Loucy (cell line): ENCODE measurements at regions not wholly inside any gene's neighbourhood (a gene's known extent, or its start where the extent isn't known, plus 50 kb on each side); places are given as distances from the start of the nearest gene placed in this dataset.

Source experiments
- H2AFZ ChIP-seq: fragments of 200-600 bp; sonication (generic); 2 replicates; pipeline ENCODE4 v1.6.0; 2016; ENCODE audit warnings: antibody characterized with exemption, mild to moderate bottlenecking, low read length, moderate library complexity
- H3F3A ChIP-seq: fragments of 200-600 bp; 2 replicates; pipeline ENCODE4 v1.6.0; 2016; ENCODE audit warnings: antibody characterized with exemption, low read depth, mild to moderate bottlenecking
- H3K27me3 ChIP-seq: fragments of 200-600 bp; sonication (generic); 2 replicates; pipeline ENCODE4 v1.6.1; 2014; ENCODE audit warnings: low read length, mild to moderate bottlenecking; ENCODE audit not compliant: insufficient read depth, poor library complexity, severe bottlenecking
- H3K36me3 ChIP-seq: fragments of 200-600 bp; sonication (generic); 2 replicates; pipeline ENCODE4 v1.6.1; 2016; ENCODE audit warnings: low read length; ENCODE audit not compliant: insufficient read depth
- H3K4me1 ChIP-seq: fragments of 200-600 bp; sonication (generic); 2 replicates; pipeline ENCODE4 v1.5.1; 2014; ENCODE audit warnings: low read length, mild to moderate bottlenecking; ENCODE audit not compliant: insufficient read depth, poor library complexity, severe bottlenecking
- H3K4me2 ChIP-seq: fragments of 200-600 bp; sonication (generic); 2 replicates; pipeline ENCODE4 v1.6.0; 2014; ENCODE audit warnings: antibody characterized with exemption, low read length, low read depth, mild to moderate bottlenecking; ENCODE audit not compliant: poor library complexity, severe bottlenecking
- H3K4me3 ChIP-seq: fragments of 200-600 bp; sonication (generic); 2 replicates; pipeline ENCODE4 v1.5.1; 2014; ENCODE audit warnings: low read length, mild to moderate bottlenecking, mixed read lengths; ENCODE audit not compliant: poor library complexity, severe bottlenecking
- H3K79me2 ChIP-seq: fragments of 200-600 bp; sonication (generic); 2 replicates; pipeline ENCODE4 v1.6.1; 2014; ENCODE audit warnings: low read length; ENCODE audit not compliant: insufficient read depth
- H3K9ac ChIP-seq: fragments of 200-600 bp; sonication (generic); 2 replicates; pipeline ENCODE4 v1.6.0; 2014; ENCODE audit warnings: mild to moderate bottlenecking, low read depth, low read length, moderate library complexity; ENCODE audit not compliant: poor library complexity, severe bottlenecking
- H3K9me2 ChIP-seq: fragments of 200-600 bp; sonication (generic); replicated peaks from 2 replicates; pipeline ENCODE4 v1.6.1; 2016; ENCODE audit warnings: low read depth, low read length, mixed read lengths
- H3K9me3 ChIP-seq: fragments of 200-600 bp; sonication (generic); 2 replicates; pipeline ENCODE4 v1.6.1; 2014; ENCODE audit warnings: mild to moderate bottlenecking, antibody characterized with exemption, low read length, low read depth; ENCODE audit not compliant: insufficient read depth
- H4K20me1 ChIP-seq: fragments of 200-600 bp; sonication (generic); 2 replicates; pipeline ENCODE4 v1.6.0; 2014; ENCODE audit warnings: antibody characterized with exemption, low read length, mild to moderate bottlenecking; ENCODE audit not compliant: insufficient read depth, poor library complexity, severe bottlenecking
- CTCF ChIP-seq: fragments of 200-600 bp; sonication (generic); conservative IDR thresholded peaks from 2 replicates; pipeline ENCODE4 v1.5.1; 2014; ENCODE audit warnings: mild to moderate bottlenecking, antibody characterized with exemption, low read length
- EZH2phosphoT487 ChIP-seq: fragments of 200-600 bp; IDR thresholded peaks from 2 replicates; pipeline ENCODE4 v1.6.1; 2018; ENCODE audit warnings: antibody characterized with exemption, mild to moderate bottlenecking, moderate library complexity, borderline replicate concordance

DNA sequence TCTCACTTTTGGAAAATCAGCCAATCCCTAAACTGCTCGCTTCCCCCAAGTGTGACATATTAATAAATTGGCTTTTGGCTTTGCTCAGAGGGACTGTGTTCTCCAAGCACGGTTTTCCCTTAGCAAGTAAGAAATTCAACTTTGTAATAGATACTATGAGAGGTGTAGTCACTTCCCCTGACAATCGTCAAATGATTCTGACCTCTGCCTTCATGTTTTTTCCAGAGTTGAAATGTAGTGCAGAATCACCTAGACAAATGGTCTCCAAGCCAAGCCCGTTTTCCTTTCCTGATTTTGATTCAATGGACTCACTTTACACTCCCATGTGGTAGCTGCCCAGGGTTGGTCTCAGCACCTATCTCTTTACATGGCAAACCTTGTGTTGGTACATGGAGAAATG lies 99.1 kb downstream of the ARL4A start:
- Histone ChIP-seq H4K20me1 (no peaks in the 10 kb centered on the region), H3K79me2 (no peaks in the 10 kb centered on the region), H2AFZ (no peak overlapping the region), H3K9me3 (no peaks in the 10 kb centered on the region), H3K9me2 (no peaks in the 10 kb centered on the region), H3K4me3 (no peak overlapping the region), H3F3A (no peaks in the 10 kb centered on the region), H3K4me2 (no peak overlapping the region), H3K4me1 (no peaks in the 10 kb centered on the region), H3K9ac (no peak overlapping the region), H3K36me3 (no peaks in the 10 kb centered on the region), H3K27me3 (no peaks in the 10 kb centered on the region)
- TF ChIP-seq CTCF (no peak), EZH2phosphoT487 (no peak)

GRCh38 chr7:12788171-12788570 lies 100.7 kb downstream of the ARL4A start:
- Histone ChIP-seq H3F3A (no peaks in the 10 kb centered on the region), H4K20me1 (no peaks in the 10 kb centered on the region), H3K9me3 (no peaks in the 10 kb centered on the region), H3K9ac (no peak overlapping the region), H3K9me2 (no peaks in the 10 kb centered on the region), H3K4me2 (no peak overlapping the region), H3K79me2 (no peaks in the 10 kb centered on the region), H3K4me1 (no peaks in the 10 kb centered on the region), H2AFZ (no peak overlapping the region), H3K27me3 (no peaks in the 10 kb centered on the region), H3K4me3 (no peak overlapping the region), H3K36me3 (no peaks in the 10 kb centered on the region)
- no peak for TF ChIP-seq EZH2phosphoT487
- TF ChIP-seq CTCF: no peak

GRCh38 chr7:12788591-12788990 lies 101.2 kb downstream of the ARL4A start:
- Histone ChIP-seq H3K9me3 (no peaks in the 10 kb centered on the region), H3K9me2 (no peaks in the 10 kb centered on the region), H3K79me2 (no peaks in the 10 kb centered on the region), H3K4me2 (no peak overlapping the region), H3F3A (no peaks in the 10 kb centered on the region), H3K36me3 (no peaks in the 10 kb centered on the region), H2AFZ (no peak overlapping the region), H3K9ac (no peak overlapping the region), H3K4me3 (no peak overlapping the region), H3K27me3 (no peaks in the 10 kb centered on the region), H3K4me1 (no peaks in the 10 kb centered on the region), H4K20me1 (no peaks in the 10 kb centered on the region)
- no peak for TF ChIP-seq CTCF
- TF ChIP-seq EZH2phosphoT487: no peak
